GM12864 (cell line): ENCODE measurements at regions not wholly inside any gene's neighbourhood (a gene's known extent, or its start where the extent isn't known, plus 50 kb on each side); places are given as distances from the start of the nearest gene placed in this dataset.
"Not testable (repeated sequence)": the region's sequence is repeated elsewhere in the genome, so short reads cannot be mapped to it uniquely, and the experiment has no call there.

Experiments
- DNase-seq: peaks from one replicate; pipeline ENCODE4 v3.0.0-alpha.2; 2011; ENCODE audit warnings: low read depth
- H3K4me3 ChIP-seq: 2 replicates; pipeline ENCODE4 v1.5.1; 2011; ENCODE audit warnings: mild to moderate bottlenecking, low read depth, low read length, control low read depth
- TF ChIP-seq, protein P1 (sequence below): IDR thresholded peaks from 2 replicates; pipeline ENCODE4 v1.5.1; 2011; ENCODE audit warnings: low read depth, mild to moderate bottlenecking, moderate library complexity, low read length, control low read depth, inconsistent platforms; ENCODE audit errors: missing control alignments

DNA sequence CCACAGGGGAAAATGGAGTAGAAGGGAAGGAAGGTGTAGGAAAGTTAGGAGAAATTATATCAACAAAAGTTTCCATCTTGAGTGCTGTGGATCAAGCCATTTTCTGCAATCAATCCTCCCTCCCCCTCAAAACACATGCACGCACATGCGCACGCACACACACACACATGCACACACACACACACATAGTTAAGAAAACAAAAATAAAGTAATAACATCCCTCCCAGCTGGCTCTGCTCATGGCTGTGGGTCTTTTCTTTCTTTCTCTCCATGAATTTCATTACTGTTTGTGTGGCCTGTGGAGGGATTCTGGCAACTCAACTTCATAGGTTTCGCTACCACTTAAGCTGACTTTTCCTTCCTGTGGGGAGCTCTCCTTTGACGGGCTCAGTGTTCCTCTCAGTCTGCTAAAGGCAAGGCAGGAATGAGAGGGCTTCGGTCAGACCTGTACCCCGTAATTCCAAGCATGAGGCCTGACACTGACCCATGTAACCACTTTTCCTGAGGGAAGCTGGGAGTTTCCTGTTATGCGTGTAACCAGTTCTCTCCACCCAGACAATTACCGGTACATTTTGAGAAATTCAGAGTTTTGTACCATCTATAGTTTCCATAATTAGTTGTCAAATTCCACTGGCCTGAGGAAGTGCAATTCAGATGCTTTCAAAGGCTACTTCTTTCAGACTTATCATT, 79.8 kb downstream of the ZNF92 start:
- no peak overlapping the region for H3K4me3 ChIP-seq
- no peak for DNase-seq
- TF ChIP-seq, protein P1, sequence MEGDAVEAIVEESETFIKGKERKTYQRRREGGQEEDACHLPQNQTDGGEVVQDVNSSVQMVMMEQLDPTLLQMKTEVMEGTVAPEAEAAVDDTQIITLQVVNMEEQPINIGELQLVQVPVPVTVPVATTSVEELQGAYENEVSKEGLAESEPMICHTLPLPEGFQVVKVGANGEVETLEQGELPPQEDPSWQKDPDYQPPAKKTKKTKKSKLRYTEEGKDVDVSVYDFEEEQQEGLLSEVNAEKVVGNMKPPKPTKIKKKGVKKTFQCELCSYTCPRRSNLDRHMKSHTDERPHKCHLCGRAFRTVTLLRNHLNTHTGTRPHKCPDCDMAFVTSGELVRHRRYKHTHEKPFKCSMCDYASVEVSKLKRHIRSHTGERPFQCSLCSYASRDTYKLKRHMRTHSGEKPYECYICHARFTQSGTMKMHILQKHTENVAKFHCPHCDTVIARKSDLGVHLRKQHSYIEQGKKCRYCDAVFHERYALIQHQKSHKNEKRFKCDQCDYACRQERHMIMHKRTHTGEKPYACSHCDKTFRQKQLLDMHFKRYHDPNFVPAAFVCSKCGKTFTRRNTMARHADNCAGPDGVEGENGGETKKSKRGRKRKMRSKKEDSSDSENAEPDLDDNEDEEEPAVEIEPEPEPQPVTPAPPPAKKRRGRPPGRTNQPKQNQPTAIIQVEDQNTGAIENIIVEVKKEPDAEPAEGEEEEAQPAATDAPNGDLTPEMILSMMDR: no peak

DNA sequence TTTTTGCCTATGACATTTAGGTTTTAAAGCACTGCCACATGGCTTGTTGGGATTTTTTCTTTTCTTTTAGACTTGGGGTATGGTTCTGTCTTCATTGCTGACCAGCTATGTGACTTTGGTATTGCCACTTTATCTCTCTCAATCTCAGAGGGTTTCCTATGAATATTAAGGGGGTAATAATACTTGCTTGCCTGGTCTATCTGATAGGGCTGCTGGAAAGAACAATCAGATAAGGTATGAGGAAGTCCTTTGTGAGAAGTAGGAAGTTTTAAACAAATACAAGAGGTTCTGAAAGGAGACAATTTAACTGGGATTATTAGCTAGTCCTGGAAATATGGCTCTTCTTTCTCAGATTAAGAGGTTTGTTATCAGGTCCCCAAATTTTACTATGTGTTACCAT, 80.8 kb downstream of the ZNF92 start:
- TF ChIP-seq, protein P1: no peak
- no peak overlapping the region for H3K4me3 ChIP-seq

DNA sequence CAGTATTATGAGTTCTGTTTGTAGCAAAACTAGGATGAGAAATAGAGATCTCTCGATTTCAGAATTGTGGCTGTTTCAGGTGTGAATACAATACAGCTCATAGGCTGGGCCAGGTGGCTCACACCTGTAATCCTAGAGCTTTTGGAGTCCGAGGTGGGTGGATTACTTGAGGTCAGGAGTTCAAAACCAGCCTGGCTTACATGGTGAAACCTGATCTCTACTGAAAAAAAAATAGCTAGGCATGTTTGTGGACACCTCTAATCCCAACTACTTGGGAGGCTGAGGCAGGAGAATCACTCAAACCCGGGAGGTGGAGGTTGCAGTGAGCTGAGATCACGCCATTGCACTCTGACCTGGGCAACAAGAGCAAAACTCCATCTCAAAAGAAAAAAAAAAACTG, 81.4 kb downstream of the ZNF92 start:
- not testable (repeated sequence) for H3K4me3 ChIP-seq

More for the DNA sequence above, 80.8 kb downstream of the ZNF92 start:
- DNase-seq: no peak

DNA sequence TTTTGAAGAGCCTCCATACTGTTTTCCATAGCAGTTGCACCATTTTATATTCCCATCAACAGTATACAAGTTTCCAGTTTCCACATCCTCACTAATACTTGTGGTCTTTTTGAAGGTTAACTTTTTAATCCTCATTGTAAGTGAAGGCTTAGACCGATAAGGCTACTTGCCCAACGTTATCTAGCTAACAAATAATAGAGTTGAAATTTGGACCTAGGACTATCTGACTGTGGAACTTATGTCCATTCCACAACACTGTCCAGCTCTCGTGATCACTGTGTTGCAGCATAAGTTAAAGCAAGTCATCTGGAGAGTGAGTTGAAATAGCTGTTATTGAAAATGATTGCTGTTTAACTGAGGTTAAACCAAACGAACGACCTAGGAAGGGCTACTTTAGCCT, 84.0 kb downstream of the ZNF92 start:
- H3K4me3 ChIP-seq: no peak overlapping the region
- TF ChIP-seq, protein P1: no peak
- DNase-seq: no peak

More for the DNA sequence above, 81.4 kb downstream of the ZNF92 start:
- DNase-seq: not testable (repeated sequence)

DNA sequence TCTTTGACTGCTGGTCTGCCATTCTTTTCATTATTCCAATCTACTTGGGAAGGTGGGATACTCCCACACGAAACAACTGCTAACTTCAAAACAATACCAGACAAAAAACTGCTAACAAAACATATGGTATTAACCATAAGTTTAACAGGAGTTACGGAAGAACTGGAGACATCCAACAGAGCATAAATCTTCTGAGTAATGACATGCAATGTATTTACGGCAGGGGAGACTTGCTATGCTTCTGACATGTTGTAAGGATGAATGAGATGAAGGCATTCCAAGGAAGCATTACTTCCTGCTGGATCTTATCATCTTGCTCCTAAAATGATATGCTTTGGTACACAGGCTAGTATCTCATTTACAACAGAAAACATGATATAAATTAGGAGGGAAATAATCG, 85.8 kb downstream of the ZNF92 start:
- H3K4me3 ChIP-seq: no peak overlapping the region
- TF ChIP-seq, protein P1: no peak
- DNase-seq: no peak

DNA sequence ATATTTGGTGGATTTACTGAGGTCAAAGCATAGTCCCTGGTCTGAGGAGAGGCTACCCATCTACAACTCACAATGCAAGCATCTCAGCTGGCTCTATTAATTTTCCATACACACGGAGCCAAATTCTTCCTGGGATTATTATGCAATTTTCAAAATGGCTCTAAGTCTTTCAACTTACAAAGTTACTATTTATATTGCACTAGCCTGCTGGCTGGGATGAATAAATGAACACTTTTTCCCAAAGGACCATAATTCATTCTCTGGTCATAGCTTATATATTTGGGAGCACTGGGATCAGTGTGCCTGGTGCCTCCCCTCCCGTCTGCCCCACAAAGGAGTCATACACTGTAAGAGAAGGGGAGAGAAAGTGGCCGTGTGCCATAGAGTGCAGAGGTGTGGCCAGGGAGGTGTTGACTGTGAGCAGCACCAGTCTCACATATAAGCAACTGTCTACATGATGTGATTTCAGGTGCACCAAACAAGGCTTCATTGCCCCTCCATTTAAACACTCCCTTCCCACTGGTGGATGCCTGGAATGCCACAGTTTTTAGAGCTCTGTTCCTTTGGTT, 88.6 kb downstream of the ZNF92 start:
- no peak overlapping the region for H3K4me3 ChIP-seq
- DNase-seq: no peak
- TF ChIP-seq, protein P1: no peak

DNA sequence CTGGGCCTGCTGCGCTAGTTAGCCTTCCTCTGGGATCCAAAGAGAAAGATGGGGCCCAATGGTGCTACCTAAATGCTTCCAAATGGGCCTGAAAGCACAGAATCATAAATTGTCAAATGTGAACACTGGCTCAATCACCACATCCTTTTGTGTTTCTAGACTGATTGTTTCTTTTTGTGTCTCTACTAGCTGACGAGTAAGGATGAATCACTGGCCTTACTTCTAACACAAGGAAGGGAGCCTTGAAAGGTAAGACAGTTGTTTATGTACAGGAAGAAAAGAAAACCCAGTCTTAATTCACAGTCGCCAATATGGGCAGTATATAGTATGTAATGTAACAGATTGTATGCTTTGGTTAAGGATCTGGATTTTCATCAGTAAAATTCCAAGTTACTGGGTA, 89.5 kb downstream of the ZNF92 start:
- no peak overlapping the region for H3K4me3 ChIP-seq
- no peak for DNase-seq
- TF ChIP-seq, protein P1: no peak

DNA sequence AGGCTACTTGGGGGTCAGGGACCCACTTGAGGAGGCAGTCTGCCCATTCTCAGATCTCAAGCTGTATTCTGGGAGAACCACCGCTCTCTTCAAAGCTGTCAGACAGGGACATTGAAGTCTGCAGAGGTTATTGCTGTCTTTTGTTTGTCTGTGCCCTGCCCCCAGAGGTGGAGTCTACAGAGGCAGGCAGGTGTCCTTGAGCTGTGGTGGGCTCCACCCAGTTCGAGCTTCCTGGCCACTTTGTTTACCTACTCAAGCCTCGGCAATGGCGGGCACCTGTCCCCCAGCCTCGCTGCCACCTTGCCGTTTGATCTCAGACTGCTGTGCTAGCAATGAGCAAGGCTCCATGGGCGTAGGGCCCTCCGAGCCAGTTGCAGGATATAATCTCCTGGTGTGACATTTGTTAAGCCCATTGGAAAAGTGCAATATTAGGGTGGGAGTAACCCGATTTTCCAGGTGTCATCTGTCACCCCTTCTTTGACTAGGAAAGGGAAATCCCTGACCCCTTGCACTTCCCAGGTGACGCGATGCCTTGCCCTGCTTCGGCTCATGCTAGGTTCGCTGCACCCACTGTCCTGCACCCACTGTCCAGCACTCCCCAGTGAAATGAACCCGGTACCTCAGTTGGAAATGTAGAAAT, 96.4 kb downstream of the ZNF92 start:
- DNase-seq, H3K4me3 ChIP-seq: not testable (repeated sequence)
